Karpas-422 (cell line): ENCODE measurements at regions not wholly inside any gene's neighbourhood (a gene's known extent, or its start where the extent isn't known, plus 50 kb on each side); places are given as distances from the start of the nearest gene placed in this dataset.

Source experiments
- DNase-seq: peaks from one replicate; pipeline ENCODE4 v3.0.0-alpha.2; 2015
- H2AFZ ChIP-seq: fragments of 200-600 bp; sonication (generic); 2 replicates; pipeline ENCODE4 v1.6.1; 2014; ENCODE audit warnings: antibody characterized with exemption, low read length, mixed read lengths
- H3K27ac ChIP-seq: fragments of 200-600 bp; sonication (generic); 2 replicates; pipeline ENCODE4 v1.5.1; 2014; ENCODE audit warnings: mild to moderate bottlenecking, low read length, moderate library complexity
- H3K27me3 ChIP-seq: fragments of 200-600 bp; sonication (generic); 2 replicates; pipeline ENCODE4 v1.6.1; 2014; ENCODE audit warnings: low read length, mixed read lengths
- H3K36me3 ChIP-seq: fragments of 200-600 bp; sonication (generic); 2 replicates; pipeline ENCODE4 v1.6.1; 2014; ENCODE audit warnings: low read length, mixed read lengths; ENCODE audit not compliant: insufficient read depth
- H3K4me1 ChIP-seq: fragments of 200-600 bp; sonication (generic); 2 replicates; pipeline ENCODE4 v1.6.1; 2014; ENCODE audit warnings: mild to moderate bottlenecking, low read length, mixed read lengths
- H3K4me2 ChIP-seq: fragments of 200-600 bp; sonication (generic); 2 replicates; pipeline ENCODE4 v1.6.1; 2014; ENCODE audit warnings: low read length, low read depth, mild to moderate bottlenecking; ENCODE audit not compliant: poor library complexity, severe bottlenecking
- H3K4me3 ChIP-seq: fragments of 200-600 bp; sonication (generic); 2 replicates; pipeline ENCODE4 v1.5.1; 2014; ENCODE audit warnings: mild to moderate bottlenecking, antibody characterized with exemption, low read length, mixed read lengths
- H3K79me2 ChIP-seq: fragments of 200-600 bp; sonication (generic); 2 replicates; pipeline ENCODE4 v1.6.1; 2014; ENCODE audit warnings: mild to moderate bottlenecking, low read length, mixed read lengths
- H3K9ac ChIP-seq: fragments of 200-600 bp; sonication (generic); 2 replicates; pipeline ENCODE4 v1.6.0; 2014; ENCODE audit warnings: low read length
- H3K9me2 ChIP-seq: fragments of 200-600 bp; sonication (generic), shearing (Covaris generic); replicated peaks from 2 replicates; pipeline ENCODE4 v1.6.0; 2014; ENCODE audit warnings: mild to moderate bottlenecking, low read length, moderate library complexity; ENCODE audit not compliant: insufficient read depth
- H3K9me3 ChIP-seq: fragments of 300-700, 200-600 bp; sonication (generic); 2 replicates; pipeline ENCODE4 v1.6.1; 2014; ENCODE audit warnings: low read length, mixed read lengths
- H4K20me1 ChIP-seq: fragments of 200-600 bp; sonication (generic); 2 replicates; pipeline ENCODE4 v1.6.1; 2014; ENCODE audit warnings: mild to moderate bottlenecking, antibody characterized with exemption, low read length, low read depth; ENCODE audit not compliant: insufficient read depth

DNA sequence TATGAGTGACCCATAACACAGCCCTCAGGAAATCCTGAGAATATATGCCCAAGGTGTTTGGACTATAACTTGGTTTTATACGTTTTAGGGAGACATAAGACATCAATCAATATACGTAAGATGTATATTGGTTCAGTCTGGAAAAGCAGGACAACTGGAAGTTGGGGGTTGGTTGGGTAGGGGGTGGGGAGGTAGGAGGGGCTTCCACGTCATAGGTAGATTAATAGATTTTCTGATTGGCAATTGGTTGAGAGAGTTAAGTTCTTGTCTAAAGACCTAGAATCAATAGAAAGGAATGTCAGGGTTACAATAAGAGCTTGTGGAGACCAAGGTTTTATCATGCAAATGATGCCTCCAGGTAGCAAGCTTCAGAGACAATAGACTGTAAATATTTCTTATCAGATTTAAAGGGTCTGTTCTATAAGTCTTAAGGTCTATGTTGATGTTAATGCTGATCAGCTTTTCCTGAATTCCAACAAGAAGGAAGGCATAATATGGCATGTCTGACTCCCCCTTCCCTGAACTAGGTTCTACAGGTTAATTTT is 2267.7 kb upstream of the ACO1 start:
- DNase-seq, result no peak
- H3K27me3 ChIP-seq, result no peaks in the 10 kb centered on the region
- peaks cover 18% of the 10 kb centered on the region for H3K9me3 ChIP-seq
- no peaks in the 10 kb centered on the region for H3K9me2 ChIP-seq
- H3K79me2 ChIP-seq, result no peaks in the 10 kb centered on the region
- H2AFZ ChIP-seq, result no peak overlapping the region
- no peak overlapping the region for H3K27ac ChIP-seq
- H4K20me1 ChIP-seq, result no peaks in the 10 kb centered on the region
- no peak overlapping the region for H3K4me3 ChIP-seq
- no peaks in the 10 kb centered on the region for H3K36me3 ChIP-seq
- H3K4me2 ChIP-seq, result no peak overlapping the region
- H3K4me1 ChIP-seq, result no peaks in the 10 kb centered on the region
- no peak overlapping the region for H3K9ac ChIP-seq

DNA sequence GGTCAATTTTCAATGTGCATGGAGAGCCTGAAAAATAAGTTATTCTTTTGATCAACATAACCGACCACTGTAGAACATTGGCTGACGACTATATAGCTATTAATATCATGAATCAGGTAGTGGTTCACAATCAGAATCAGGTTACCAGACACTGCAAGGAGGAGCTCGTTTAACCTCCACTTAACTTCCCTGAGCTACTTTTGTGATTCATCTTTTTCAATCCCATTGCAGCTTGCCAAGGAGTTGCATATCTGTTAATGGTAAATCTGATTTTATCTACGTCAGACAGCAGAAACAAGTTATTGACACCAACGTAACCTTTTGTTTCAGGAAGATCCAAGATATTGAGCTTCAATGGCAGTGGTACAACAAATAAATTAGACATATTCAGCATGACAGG is 2263.8 kb upstream of the ACO1 start:
- Histone ChIP-seq H3K9me3 (peaks cover 20% of the 10 kb centered on the region), H3K4me2 (no peak overlapping the region), H3K36me3 (no peaks in the 10 kb centered on the region), H3K27ac (no peak overlapping the region), H3K79me2 (no peaks in the 10 kb centered on the region), H3K9me2 (no peaks in the 10 kb centered on the region), H2AFZ (no peak overlapping the region), H3K27me3 (no peaks in the 10 kb centered on the region), H4K20me1 (no peaks in the 10 kb centered on the region), H3K4me1 (no peaks in the 10 kb centered on the region), H3K4me3 (no peak overlapping the region), H3K9ac (no peak overlapping the region)
- no peak for DNase-seq

- no peak for DNase-seq
- Histone ChIP-seq H3K27me3 (no peaks in the 10 kb centered on the region), H2AFZ (no peak overlapping the region), H3K9me3 (peaks cover 22% of the 10 kb centered on the region), H3K4me3 (no peak overlapping the region), H3K36me3 (no peaks in the 10 kb centered on the region), H3K4me2 (no peak overlapping the region), H3K27ac (no peak overlapping the region), H3K4me1 (no peaks in the 10 kb centered on the region), H4K20me1 (no peaks in the 10 kb centered on the region), H3K9ac (no peak overlapping the region), H3K9me2 (no peaks in the 10 kb centered on the region), H3K79me2 (no peaks in the 10 kb centered on the region)
Observed at GRCh38 chr9:30121611-30122010, 2262.8 kb upstream of the ACO1 start.

GRCh38 chr9:30125881-30126280 is 2258.6 kb upstream of the ACO1 start:
- no peak overlapping the region for H3K4me2 ChIP-seq
- H3K4me3 ChIP-seq, result no peak overlapping the region
- H2AFZ ChIP-seq, result no peak overlapping the region
- H3K9me2 ChIP-seq, result no peaks in the 10 kb centered on the region
- H3K9me3 ChIP-seq, result peaks cover 22% of the 10 kb centered on the region
- no peak overlapping the region for H3K9ac ChIP-seq
- H3K79me2 ChIP-seq, result no peaks in the 10 kb centered on the region
- H3K27ac ChIP-seq, result no peak overlapping the region
- H3K36me3 ChIP-seq, result no peaks in the 10 kb centered on the region
- no peaks in the 10 kb centered on the region for H4K20me1 ChIP-seq
- DNase-seq, result no peak
- no peaks in the 10 kb centered on the region for H3K27me3 ChIP-seq
- H3K4me1 ChIP-seq, result no peaks in the 10 kb centered on the region

DNA sequence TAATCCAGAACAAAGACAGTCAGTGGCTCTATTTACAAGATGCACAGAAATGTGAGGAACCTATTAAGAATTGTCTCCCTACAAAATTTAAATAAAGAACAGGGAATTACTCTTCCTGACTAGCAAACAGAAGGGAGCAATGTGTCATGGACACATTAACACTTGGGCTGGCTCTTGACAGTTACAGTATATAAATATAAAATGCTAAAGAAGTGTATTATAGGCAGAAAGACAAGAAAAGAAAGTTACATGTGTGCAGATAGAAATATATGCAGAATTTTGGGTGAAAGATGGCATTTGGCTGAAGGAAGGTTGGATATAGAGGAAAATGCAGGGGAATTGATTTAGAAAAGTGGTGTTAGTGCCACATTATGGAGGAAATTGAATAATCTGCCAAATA is 2257.1 kb upstream of the ACO1 start:
- Histone ChIP-seq H3K4me3 (no peak overlapping the region), H3K27ac (no peak overlapping the region)
- DNase-seq, result no peak

GRCh38 chr9:30140407-30140806 is 2244.0 kb upstream of the ACO1 start:
- no peak for DNase-seq
- no peaks in the 10 kb centered on the region for H3K79me2 ChIP-seq

More for the DNA sequence above, 2257.1 kb upstream of the ACO1 start:
- no peaks in the 10 kb centered on the region for H3K27me3 ChIP-seq
- no peaks in the 10 kb centered on the region for H4K20me1 ChIP-seq
- H3K9me3 ChIP-seq, result peaks cover 13% of the 10 kb centered on the region
- no peak overlapping the region for H3K9ac ChIP-seq
- H3K36me3 ChIP-seq, result no peaks in the 10 kb centered on the region
- H3K4me1 ChIP-seq, result no peaks in the 10 kb centered on the region
- H3K9me2 ChIP-seq, result no peaks in the 10 kb centered on the region
- H3K4me2 ChIP-seq, result no peak overlapping the region
- no peaks in the 10 kb centered on the region for H3K79me2 ChIP-seq
- H2AFZ ChIP-seq, result no peak overlapping the region

DNA sequence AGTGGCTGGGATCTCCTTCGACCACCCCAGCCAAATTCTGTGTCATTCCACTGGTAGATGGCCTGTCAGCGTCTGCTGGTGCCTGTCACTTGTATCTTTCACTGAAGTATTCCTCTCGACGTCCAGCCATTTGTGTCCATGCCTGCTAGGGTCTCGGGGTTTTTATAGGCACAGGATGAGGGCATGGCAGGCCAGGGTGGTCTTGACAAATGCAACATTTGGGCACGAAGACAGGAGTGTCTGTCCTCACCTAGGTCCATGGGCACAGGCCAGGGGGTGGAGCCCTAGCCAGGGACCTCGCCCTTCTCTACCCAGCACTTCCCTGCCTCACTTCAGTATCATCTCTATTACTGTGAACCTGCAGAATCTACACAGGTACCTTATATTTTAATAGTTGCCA is 2223.9 kb upstream of the ACO1 start:
- Histone ChIP-seq H3K9me2 (no peaks in the 10 kb centered on the region), H3K9me3 (peaks cover 20% of the 10 kb centered on the region; the same call in 1 of the 2 replicates), H3K79me2 (no peaks in the 10 kb centered on the region), H3K4me3 (no peak overlapping the region), H4K20me1 (no peaks in the 10 kb centered on the region), H3K4me1 (no peaks in the 10 kb centered on the region), H3K27ac (no peak overlapping the region), H3K27me3 (no peaks in the 10 kb centered on the region), H3K4me2 (no peak overlapping the region), H3K9ac (no peak overlapping the region), H2AFZ (no peak overlapping the region), H3K36me3 (no peaks in the 10 kb centered on the region)
- DNase-seq, result no peak

More at GRCh38 chr9:30140407-30140806, 2244.0 kb upstream of the ACO1 start:
- Histone ChIP-seq H3K36me3 (no peaks in the 10 kb centered on the region), H3K4me1 (no peaks in the 10 kb centered on the region), H2AFZ (no peak overlapping the region), H3K27me3 (no peaks in the 10 kb centered on the region), H3K4me2 (no peak overlapping the region), H3K4me3 (no peak overlapping the region), H3K9me3 (peaks cover 21% of the 10 kb centered on the region), H3K9me2 (no peaks in the 10 kb centered on the region), H4K20me1 (no peaks in the 10 kb centered on the region), H3K27ac (no peak overlapping the region), H3K9ac (no peak overlapping the region)

DNA sequence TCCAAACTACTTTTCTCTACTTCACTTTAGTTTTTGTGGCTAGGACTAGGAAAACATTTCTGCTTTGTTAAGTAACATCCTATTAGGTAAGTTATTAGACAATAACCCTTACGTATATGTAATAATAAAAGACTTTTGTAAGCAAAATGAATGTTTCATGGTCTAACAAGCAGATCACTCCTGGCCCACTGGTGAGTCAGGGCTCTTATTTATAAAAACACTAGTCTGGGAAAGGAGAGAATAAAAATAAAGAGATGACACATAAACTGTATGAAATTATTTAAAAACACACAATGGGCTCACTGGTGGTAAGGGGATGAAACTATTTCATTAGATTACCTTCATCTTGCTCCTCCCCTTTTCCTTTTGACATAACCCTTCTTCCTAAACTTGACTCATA is 2212.2 kb upstream of the ACO1 start:
- H3K79me2 ChIP-seq, result no peaks in the 10 kb centered on the region
- no peaks in the 10 kb centered on the region for H3K27me3 ChIP-seq
- H3K27ac ChIP-seq, result no peak overlapping the region
- H3K4me1 ChIP-seq, result no peaks in the 10 kb centered on the region
- H3K9me3 ChIP-seq, result peaks cover 23% of the 10 kb centered on the region; the same call in 1 of the 2 replicates
- no peak overlapping the region for H3K4me3 ChIP-seq
- H3K9ac ChIP-seq, result no peak overlapping the region
- no peaks in the 10 kb centered on the region for H3K9me2 ChIP-seq
- no peak overlapping the region for H3K4me2 ChIP-seq
- H2AFZ ChIP-seq, result no peak overlapping the region
- no peaks in the 10 kb centered on the region for H3K36me3 ChIP-seq
- DNase-seq, result no peak
- no peaks in the 10 kb centered on the region for H4K20me1 ChIP-seq

DNA sequence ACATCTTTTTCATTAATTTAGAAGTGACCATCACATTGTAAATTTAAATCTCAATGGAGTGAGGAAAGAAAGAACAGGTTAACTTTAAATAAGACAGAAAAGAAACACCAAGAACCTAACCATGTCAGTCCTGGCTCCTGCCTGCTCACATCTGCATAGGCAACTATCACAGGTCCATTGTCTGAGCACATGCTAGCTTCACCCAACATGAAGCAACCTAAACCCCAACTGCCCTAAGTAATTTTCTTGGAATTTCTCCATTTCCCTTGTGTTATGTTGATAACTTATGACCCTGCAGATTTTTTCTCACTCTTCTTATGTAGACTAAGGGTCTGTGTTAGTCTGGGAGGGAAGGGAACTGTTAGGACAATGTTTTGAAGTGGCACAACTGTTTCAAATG is 2205.8 kb upstream of the ACO1 start:
- Histone ChIP-seq H3K79me2 (no peaks in the 10 kb centered on the region), H3K36me3 (no peaks in the 10 kb centered on the region), H3K4me1 (no peaks in the 10 kb centered on the region), H3K27ac (no peak overlapping the region), H3K4me3 (no peak overlapping the region), H4K20me1 (no peaks in the 10 kb centered on the region), H2AFZ (no peak overlapping the region), H3K9me3 (peaks cover 27% of the 10 kb centered on the region; the same call in 1 of the 2 replicates), H3K9me2 (no peaks in the 10 kb centered on the region), H3K27me3 (no peaks in the 10 kb centered on the region), H3K4me2 (no peak overlapping the region), H3K9ac (no peak overlapping the region)
- DNase-seq, result no peak
